Natural killer cell treated with Interleukin-12 subunit alpha and Interleukin-12 subunit beta and Interleukin-15 and Interleukin-18, amount 100 ng/mL, for 72 hours (primary cell): ENCODE measurements at regions not wholly inside any gene's neighbourhood (a gene's known extent, or its start where the extent isn't known, plus 50 kb on each side); places are given as distances from the start of the nearest gene placed in this dataset.

Source experiments
- ATAC-seq, 2 donors: fragments of 150-1000 bp; cut with Tn5 transposase in 1 of 2; sonication (Bioruptor Pico), chemical (Tn5 transposase) in 1 of 2; 2 replicates each; pipeline ENCODE4 v1.10.0; 2021
- DNase-seq: peaks from one replicate; pipeline ENCODE4 v3.0.0; 2022; ENCODE audit warnings: low spot score
- H3K27ac Mint-ChIP-seq, 2 donors: 1 replicate in 1 of 2; 2 replicates in 1 of 2; pipeline ENCODE4 v1.8.0; 2022; ENCODE audit warnings: mixed read lengths in 2 of 2, mild to moderate bottlenecking in 1 of 2, moderate library complexity in 1 of 2
- H3K27me3 Mint-ChIP-seq, 2 donors: 1 replicate in 1 of 2; 2 replicates in 1 of 2; pipeline ENCODE4 v1.8.0; 2022; ENCODE audit warnings: mixed read lengths in 2 of 2
- H3K36me3 Mint-ChIP-seq: one replicate; pipeline ENCODE4 v1.8.0; 2022; ENCODE audit warnings: mixed read lengths
- H3K4me1 Mint-ChIP-seq, 2 donors: 1 replicate in 1 of 2; 2 replicates in 1 of 2; pipeline ENCODE4 v1.8.0; 2022; ENCODE audit warnings: low read depth in 2 of 2, mixed read lengths in 2 of 2, mild to moderate bottlenecking in 1 of 2
- H3K4me3 Mint-ChIP-seq: one replicate; pipeline ENCODE4 v1.8.0; 2022; ENCODE audit warnings: mixed read lengths
- H3K9me3 Mint-ChIP-seq: 2 replicates; pipeline ENCODE4 v1.8.0; 2022; ENCODE audit warnings: mixed read lengths

GRCh38 chr10:58913717-58914116 lies 262.7 kb upstream of the PHYHIPL start:
- no peak overlapping the region for H3K4me3 Mint-ChIP-seq
- H3K27ac Mint-ChIP-seq = no peak overlapping the region
- no peaks in the 10 kb centered on the region for H3K4me1 Mint-ChIP-seq
- no peak for DNase-seq
- no peaks in the 10 kb centered on the region for H3K36me3 Mint-ChIP-seq
- peaks cover 3% of the 10 kb centered on the region for H3K9me3 Mint-ChIP-seq
- peaks cover 0 to 2% of the 10 kb centered on the region in 2 donors for H3K27me3 Mint-ChIP-seq
- no peak for ATAC-seq

DNA sequence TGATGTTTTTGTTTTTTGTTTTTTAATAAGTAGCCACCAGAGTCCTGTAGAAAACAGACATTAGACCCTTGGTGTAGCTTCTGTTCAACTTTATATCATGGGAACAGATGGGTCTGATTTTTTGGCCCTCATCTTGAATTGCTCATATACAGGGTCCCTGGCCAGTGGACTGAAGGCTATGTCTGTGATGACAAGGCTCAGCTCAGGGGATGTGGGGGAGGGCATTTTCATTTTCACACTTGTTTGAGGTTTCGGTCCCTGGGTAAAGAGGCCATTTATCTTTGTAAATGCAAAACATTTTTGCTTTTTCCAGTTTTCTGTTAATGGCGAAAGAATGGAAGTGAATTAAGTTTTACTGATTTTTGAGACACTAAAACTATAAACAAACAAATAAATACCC lies 257.6 kb upstream of the PHYHIPL start:
- no peaks in the 10 kb centered on the region for H3K36me3 Mint-ChIP-seq
- peaks cover 3% of the 10 kb centered on the region for H3K9me3 Mint-ChIP-seq
- peaks cover 0 to 4% of the 10 kb centered on the region in 2 donors for H3K27me3 Mint-ChIP-seq
- DNase-seq (no peak), ATAC-seq (no peak)
- no peak overlapping the region for H3K4me3 Mint-ChIP-seq
- no peak overlapping the region for H3K27ac Mint-ChIP-seq
- H3K4me1 Mint-ChIP-seq = no peaks in the 10 kb centered on the region

DNA sequence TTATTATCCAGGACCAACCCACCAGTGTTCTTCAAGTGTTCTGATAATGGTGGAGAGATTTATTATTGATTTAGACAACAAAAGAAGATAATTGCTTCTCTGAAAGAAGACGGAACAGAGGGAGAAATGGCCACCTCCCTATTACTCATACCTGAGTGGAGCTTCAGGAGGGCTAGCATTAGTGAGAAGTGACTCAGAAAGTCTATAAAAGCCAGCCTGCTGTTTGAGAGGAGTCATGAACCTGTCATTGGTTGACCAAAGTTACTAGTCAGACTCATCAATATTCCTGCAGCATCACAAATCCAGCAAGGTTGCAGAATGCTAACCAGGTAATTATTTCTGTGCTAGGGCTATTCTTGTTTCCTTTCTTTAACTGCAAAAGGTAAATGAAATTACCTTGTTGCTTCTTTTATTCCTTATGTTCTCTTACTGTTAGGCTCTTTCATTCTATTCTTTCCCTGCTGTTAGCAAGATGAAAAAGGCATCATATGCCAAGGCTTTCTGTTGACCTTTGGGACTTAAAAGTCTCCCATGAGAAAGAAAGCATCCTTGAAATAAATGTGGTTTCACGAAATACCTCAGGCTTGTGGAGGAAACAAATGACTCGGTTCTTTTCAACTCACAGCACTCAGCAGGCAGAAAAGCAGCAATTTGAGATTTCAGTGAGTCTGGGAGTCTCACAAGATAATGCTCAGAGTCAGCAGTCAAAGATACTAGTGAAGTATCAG lies 256.4 kb upstream of the PHYHIPL start:
- Mint-ChIP-seq H3K4me3 (no peak overlapping the region), H3K27me3 (peaks cover 0 to 2% of the 10 kb centered on the region in 2 donors), H3K4me1 (no peaks in the 10 kb centered on the region), H3K36me3 (no peaks in the 10 kb centered on the region), H3K27ac (no peak overlapping the region), H3K9me3 (no peaks in the 10 kb centered on the region)
- no peak for ATAC-seq
- no peak for DNase-seq

GRCh38 chr10:58920655-58921003 lies 255.8 kb upstream of the PHYHIPL start:
- no peak for ATAC-seq
- no peak for DNase-seq
- peaks cover 0 to 2% of the 10 kb centered on the region in 2 donors for H3K27me3 Mint-ChIP-seq

GRCh38 chr10:58921421-58921855 lies 255.0 kb upstream of the PHYHIPL start:
- Mint-ChIP-seq H3K4me1 (no peaks in the 10 kb centered on the region), H3K36me3 (no peaks in the 10 kb centered on the region), H3K9me3 (peaks cover 3% of the 10 kb centered on the region), H3K27ac (no peak overlapping the region), H3K27me3 (peaks cover 0 to 2% of the 10 kb centered on the region in 2 donors), H3K4me3 (no peak overlapping the region)
- no peak for DNase-seq
- no peak for ATAC-seq

More at GRCh38 chr10:58920655-58921003, 255.8 kb upstream of the PHYHIPL start:
- Mint-ChIP-seq H3K4me1 (no peaks in the 10 kb centered on the region), H3K36me3 (no peaks in the 10 kb centered on the region), H3K4me3 (no peak overlapping the region), H3K9me3 (no peaks in the 10 kb centered on the region), H3K27ac (no peak overlapping the region)

DNA sequence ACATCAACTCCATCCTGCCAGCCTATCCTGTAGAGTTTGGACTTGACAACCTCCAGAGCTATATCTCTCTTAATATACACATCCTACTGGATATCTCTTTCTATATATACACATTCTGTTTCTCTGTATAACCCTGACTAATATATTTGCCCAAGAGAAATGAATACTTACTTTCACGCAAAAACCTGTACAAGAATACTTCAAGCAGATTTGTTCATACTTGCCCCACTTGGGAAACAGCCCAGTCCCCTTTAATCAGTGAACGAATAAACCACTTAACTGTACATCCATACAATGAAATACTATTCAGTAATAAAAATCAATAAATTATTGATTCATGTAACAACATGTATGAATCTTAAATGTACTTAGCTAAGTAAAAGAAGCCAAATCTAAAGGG lies 251.1 kb upstream of the PHYHIPL start:
- Mint-ChIP-seq H3K27ac (no peak overlapping the region), H3K9me3 (peaks cover 4% of the 10 kb centered on the region), H3K36me3 (no peaks in the 10 kb centered on the region)

GRCh38 chr10:58930500-58930899 lies 245.9 kb upstream of the PHYHIPL start:
- Mint-ChIP-seq H3K9me3 (peaks cover 9% of the 10 kb centered on the region), H3K27me3 (no peaks in the 10 kb centered on the region), H3K4me3 (no peak overlapping the region), H3K36me3 (no peaks in the 10 kb centered on the region), H3K27ac (no peak overlapping the region), H3K4me1 (no peaks in the 10 kb centered on the region)
- DNase-seq (no peak), ATAC-seq (no peak)

More for the DNA sequence above, 251.1 kb upstream of the PHYHIPL start:
- H3K27me3 Mint-ChIP-seq = peaks cover 0 to 2% of the 10 kb centered on the region in 2 donors
- no peaks in the 10 kb centered on the region for H3K4me1 Mint-ChIP-seq
- no peak overlapping the region for H3K4me3 Mint-ChIP-seq
- DNase-seq (no peak), ATAC-seq (no peak)

DNA sequence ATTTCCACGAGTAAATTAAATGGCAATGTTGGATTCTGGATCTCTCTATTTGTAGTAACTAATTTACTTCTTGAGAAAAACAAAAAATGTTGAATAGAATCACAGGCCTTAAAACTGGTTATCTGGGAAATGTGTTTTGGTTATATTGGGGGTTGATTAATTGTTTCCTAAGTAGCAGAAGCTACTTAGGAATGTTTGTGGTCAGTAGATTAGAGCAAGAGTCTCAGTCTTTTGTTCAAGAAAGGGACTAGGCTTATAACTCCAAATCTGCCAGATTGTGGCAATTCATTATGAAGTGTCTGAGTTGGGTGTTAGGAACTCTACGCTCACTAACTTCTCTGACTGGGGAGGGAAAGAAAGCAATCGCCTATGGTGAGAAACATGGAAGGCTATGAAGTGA lies 244.3 kb upstream of the PHYHIPL start:
- no peaks in the 10 kb centered on the region for H3K36me3 Mint-ChIP-seq
- no peak overlapping the region for H3K27ac Mint-ChIP-seq
- no peak overlapping the region for H3K4me3 Mint-ChIP-seq
- peaks cover 5% of the 10 kb centered on the region for H3K9me3 Mint-ChIP-seq
- H3K27me3 Mint-ChIP-seq = no peaks in the 10 kb centered on the region
- H3K4me1 Mint-ChIP-seq = no peaks in the 10 kb centered on the region
- no peak for ATAC-seq
- no peak for DNase-seq

GRCh38 chr10:58932577-58933314 lies 243.7 kb upstream of the PHYHIPL start:
- no peaks in the 10 kb centered on the region for H3K4me1 Mint-ChIP-seq
- DNase-seq (no peak), ATAC-seq (no peak)
- H3K4me3 Mint-ChIP-seq = no peak overlapping the region
- no peak overlapping the region for H3K27ac Mint-ChIP-seq
- H3K36me3 Mint-ChIP-seq = no peaks in the 10 kb centered on the region
- H3K9me3 Mint-ChIP-seq = peaks cover 5% of the 10 kb centered on the region
- no peaks in the 10 kb centered on the region for H3K27me3 Mint-ChIP-seq

GRCh38 chr10:58936364-58936763 lies 240.1 kb upstream of the PHYHIPL start:
- Mint-ChIP-seq H3K9me3 (peaks cover 5% of the 10 kb centered on the region), H3K27me3 (peaks cover 0 to 3% of the 10 kb centered on the region in 2 donors), H3K27ac (no peak overlapping the region), H3K4me3 (no peak overlapping the region), H3K36me3 (no peaks in the 10 kb centered on the region), H3K4me1 (no peaks in the 10 kb centered on the region)
- DNase-seq (no peak), ATAC-seq (no peak)

- Mint-ChIP-seq H3K27me3 (peaks cover 0 to 3% of the 10 kb centered on the region in 2 donors), H3K4me3 (no peak overlapping the region), H3K36me3 (no peaks in the 10 kb centered on the region), H3K4me1 (no peaks in the 10 kb centered on the region), H3K27ac (no peak overlapping the region), H3K9me3 (peaks cover 5% of the 10 kb centered on the region)
- DNase-seq (no peak), ATAC-seq (no peak)
Observed at GRCh38 chr10:58937423-58937822, 239.0 kb upstream of the PHYHIPL start.

GRCh38 chr10:58942724-58943123 lies 233.7 kb upstream of the PHYHIPL start:
- H3K27me3 Mint-ChIP-seq = peaks cover 0 to 3% of the 10 kb centered on the region in 2 donors
- H3K4me3 Mint-ChIP-seq = no peak overlapping the region
- H3K4me1 Mint-ChIP-seq = no peaks in the 10 kb centered on the region
- no peaks in the 10 kb centered on the region for H3K9me3 Mint-ChIP-seq
- ATAC-seq (peak in 1 of 2 donors; percentile 20), DNase-seq (no peak)
- no peak overlapping the region for H3K27ac Mint-ChIP-seq
- H3K36me3 Mint-ChIP-seq = no peaks in the 10 kb centered on the region

DNA sequence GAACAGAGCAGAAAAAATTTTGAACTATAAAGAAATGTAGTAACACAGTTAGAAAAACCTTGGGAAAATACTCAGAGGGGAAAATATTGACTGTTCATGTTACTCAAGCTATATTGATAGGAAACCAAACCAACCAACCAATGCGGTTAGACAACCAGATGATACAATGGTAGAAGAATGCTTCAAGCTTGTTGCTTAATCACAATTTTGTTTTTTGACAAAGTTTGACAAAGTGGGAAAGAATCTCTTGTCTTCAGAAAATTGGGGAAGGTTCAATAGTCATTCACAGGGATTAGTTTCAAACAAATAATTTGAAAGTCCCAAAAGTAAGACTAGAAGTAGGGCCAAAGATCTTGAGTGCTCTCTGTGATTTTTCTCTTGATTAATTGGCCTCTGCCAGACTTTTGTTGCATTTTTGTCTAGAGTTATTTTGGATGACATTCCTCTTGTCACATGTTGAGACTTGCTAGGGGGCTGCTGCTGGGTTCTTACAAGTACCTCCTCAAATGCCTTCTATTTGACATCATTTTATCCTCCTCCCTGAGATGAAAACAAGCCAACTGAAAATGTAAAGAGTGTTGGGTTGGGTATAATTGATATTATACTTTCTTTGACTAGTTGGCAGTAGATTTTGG lies 233.1 kb upstream of the PHYHIPL start:
- Mint-ChIP-seq H3K9me3 (no peaks in the 10 kb centered on the region), H3K4me1 (no peaks in the 10 kb centered on the region), H3K36me3 (no peaks in the 10 kb centered on the region), H3K27me3 (peaks cover 0 to 3% of the 10 kb centered on the region in 2 donors), H3K27ac (no peak overlapping the region), H3K4me3 (no peak overlapping the region)
- ATAC-seq = no peak
- DNase-seq = no peak

GRCh38 chr10:58943960-58944359 lies 232.5 kb upstream of the PHYHIPL start:
- Mint-ChIP-seq H3K4me1 (no peaks in the 10 kb centered on the region), H3K36me3 (no peaks in the 10 kb centered on the region), H3K4me3 (no peak overlapping the region), H3K27ac (no peak overlapping the region), H3K27me3 (peaks cover 0 to 3% of the 10 kb centered on the region in 2 donors), H3K9me3 (no peaks in the 10 kb centered on the region)
- no peak for ATAC-seq
- no peak for DNase-seq
